Panc1 (cell line): ENCODE measurements at regions not wholly inside any gene's neighbourhood (a gene's known extent, or its start where the extent isn't known, plus 50 kb on each side); places are given as distances from the start of the nearest gene placed in this dataset.

ENCODE experiments used
- CTCF ChIP-seq: fragments of 450-650 bp; IDR thresholded peaks from 2 replicates; pipeline ENCODE4 v1.5.1; 2017; ENCODE audit warnings: mild to moderate bottlenecking
- REST ChIP-seq, 2 experiments: IDR thresholded peaks; 2 replicates each; pipeline ENCODE4 v1.6.1; 2011 to 2012; ENCODE audit warnings: low read depth in 2 of 2, control low read depth in 1 of 2, low read length in 1 of 2, mild to moderate bottlenecking in 1 of 2, moderate library complexity in 1 of 2; ENCODE audit not compliant: insufficient read depth in 1 of 2

- TF ChIP-seq CTCF (no peak), REST (IDR thresholded peaks at IDR 0.05; ENCODE audit: insufficient read depth in 1 of 2, low read depth in 2 of 2, low read length in 1 of 2) (no peak)
Measured at GRCh38 chr2:105560157-105560556, 161.3 kb upstream of the FHL2 start.
